ENCODE measurements at regions not wholly inside any gene's neighbourhood (a gene's known extent, or its start where the extent isn't known, plus 50 kb on each side); places are given as distances from the start of the nearest gene placed in this dataset.

GRCh38 chrX:39759526-39760224, 338.1 kb downstream of the BCOR start:
- intact Hi-C loops (cut with DNase I) = loop anchor here (5.0 to 10.0 kb wide), 2 partner anchors 145 to 348 kb away; no protein-coding TSS in a partner anchor
- H3K36me3 ChIP-seq = no peaks in the 10 kb centered on the region
- H3K27ac ChIP-seq = peak overlapping the region; percentile 64 to 83 (median 74)
- no peak overlapping the region for H3K4me3 ChIP-seq
- TF ChIP-seq POLR2A (IDR thresholded peaks at IDR 0.05) (no peak), EP300 (IDR thresholded peaks at IDR 0.05) (no peak), POLR2AphosphoS5 (IDR thresholded peaks at IDR 0.05) (peak in 1 of 4 donors; percentile 9)
- TF ChIP-seq, protein P1, sequence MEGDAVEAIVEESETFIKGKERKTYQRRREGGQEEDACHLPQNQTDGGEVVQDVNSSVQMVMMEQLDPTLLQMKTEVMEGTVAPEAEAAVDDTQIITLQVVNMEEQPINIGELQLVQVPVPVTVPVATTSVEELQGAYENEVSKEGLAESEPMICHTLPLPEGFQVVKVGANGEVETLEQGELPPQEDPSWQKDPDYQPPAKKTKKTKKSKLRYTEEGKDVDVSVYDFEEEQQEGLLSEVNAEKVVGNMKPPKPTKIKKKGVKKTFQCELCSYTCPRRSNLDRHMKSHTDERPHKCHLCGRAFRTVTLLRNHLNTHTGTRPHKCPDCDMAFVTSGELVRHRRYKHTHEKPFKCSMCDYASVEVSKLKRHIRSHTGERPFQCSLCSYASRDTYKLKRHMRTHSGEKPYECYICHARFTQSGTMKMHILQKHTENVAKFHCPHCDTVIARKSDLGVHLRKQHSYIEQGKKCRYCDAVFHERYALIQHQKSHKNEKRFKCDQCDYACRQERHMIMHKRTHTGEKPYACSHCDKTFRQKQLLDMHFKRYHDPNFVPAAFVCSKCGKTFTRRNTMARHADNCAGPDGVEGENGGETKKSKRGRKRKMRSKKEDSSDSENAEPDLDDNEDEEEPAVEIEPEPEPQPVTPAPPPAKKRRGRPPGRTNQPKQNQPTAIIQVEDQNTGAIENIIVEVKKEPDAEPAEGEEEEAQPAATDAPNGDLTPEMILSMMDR (IDR thresholded peaks at IDR 0.05) = no peak
- peaks cover 0 to 59% (median 38%) of the 10 kb centered on the region in 4 donors for H3K4me1 ChIP-seq
- WGBS, 2 donors = 24 to 57% methylated on average over 15 of the region's 15 CpGs
- no peaks in the 10 kb centered on the region for H3K27me3 ChIP-seq
- peak; percentile 69 for DNase-seq
- H3K9me3 ChIP-seq = no peaks in the 10 kb centered on the region

DNA sequence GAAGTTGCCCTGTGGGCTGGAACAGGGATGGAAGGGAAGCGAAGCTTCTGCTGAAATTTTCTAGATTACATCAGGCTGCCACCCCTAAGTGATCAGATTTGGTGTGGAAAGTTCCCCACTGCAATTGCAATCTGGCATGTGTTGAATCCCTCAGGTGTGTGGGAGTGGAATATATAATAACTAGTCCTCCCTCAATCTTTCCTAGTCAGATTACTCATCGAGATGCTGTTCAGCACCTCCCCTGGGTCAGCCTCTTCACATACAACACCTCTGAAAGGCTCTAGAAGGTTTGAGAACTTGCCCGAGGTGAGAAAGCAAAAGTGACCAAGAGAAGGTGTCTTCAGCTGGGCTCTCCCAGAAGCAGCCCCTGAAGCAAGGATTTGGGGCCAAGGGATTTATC, 336.8 kb downstream of the BCOR start:
- H3K27ac ChIP-seq = peak overlapping the region in 2 of 4 donors; percentile 14 to 83
- H3K4me1 ChIP-seq = peaks cover 0 to 49% (median 31%) of the 10 kb centered on the region in 4 donors
- DNase-seq = no peak
- intact Hi-C loops (cut with DNase I) = loop anchor here (10.0 kb wide), 1 partner anchor 144 kb away; no protein-coding TSS in a partner anchor
- TF ChIP-seq POLR2AphosphoS5 (IDR thresholded peaks at IDR 0.05) (no peak), POLR2A (IDR thresholded peaks at IDR 0.05) (no peak)
- H3K27me3 ChIP-seq = no peaks in the 10 kb centered on the region
- no peaks in the 10 kb centered on the region for H3K9me3 ChIP-seq
- H3K4me3 ChIP-seq = no peak overlapping the region
- no peaks in the 10 kb centered on the region for H3K36me3 ChIP-seq
- 81 to 83% methylated on average over 3 of the region's 3 CpGs for WGBS, 2 donors

DNA sequence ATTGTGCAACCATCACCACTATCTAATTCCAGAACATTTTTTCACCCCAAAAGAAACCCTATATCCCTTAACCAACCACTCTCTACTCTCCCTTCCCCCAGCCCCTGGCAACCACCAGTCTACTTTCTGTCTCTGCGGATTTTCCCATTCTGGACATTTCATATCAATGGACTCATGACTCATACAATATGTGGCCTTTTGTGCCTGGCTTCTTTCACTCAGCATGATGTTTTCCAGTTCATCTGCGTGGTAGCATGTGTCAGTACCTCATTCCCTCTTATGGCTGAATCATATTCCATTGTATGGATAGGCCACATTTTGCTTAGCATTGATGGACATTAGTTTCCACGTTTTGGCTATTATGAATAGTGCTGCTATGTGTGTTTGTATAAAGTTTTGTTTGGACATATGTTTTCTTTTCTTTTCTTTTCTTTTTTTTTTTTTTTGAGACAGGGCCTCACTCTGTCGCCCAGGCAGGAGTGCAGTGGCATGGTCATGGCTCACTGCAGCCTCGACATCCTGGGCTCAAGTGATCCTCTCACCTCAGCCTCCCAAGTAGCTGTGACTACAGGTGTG, 335.4 kb downstream of the BCOR start:
- no peak for DNase-seq
- WGBS, 2 donors = 89 to 92% methylated on average over 5 of the region's 5 CpGs
- intact Hi-C loops (cut with DNase I) = loop anchor here (10.0 kb wide), 1 partner anchor 142 kb away; no protein-coding TSS in a partner anchor
- H3K27me3 ChIP-seq = no peaks in the 10 kb centered on the region
- no peaks in the 10 kb centered on the region for H3K9me3 ChIP-seq
- peak overlapping the region in 1 of 4 donors; percentile 31 for H3K27ac ChIP-seq
- peaks cover 0 to 44% (median 29%) of the 10 kb centered on the region in 4 donors for H3K4me1 ChIP-seq
- H3K4me3 ChIP-seq = no peak overlapping the region
- no peak for TF ChIP-seq POLR2A (IDR thresholded peaks at IDR 0.05)
- TF ChIP-seq POLR2AphosphoS5 (IDR thresholded peaks at IDR 0.05) = peak; percentile 25 to 89 (median 84)
- TF ChIP-seq EP300 (IDR thresholded peaks at IDR 0.05) = peak in 3 of 4 donors; percentile 26 to 50 (median 43)
- TF ChIP-seq, protein P1 (IDR thresholded peaks at IDR 0.05) = no peak
- no peaks in the 10 kb centered on the region for H3K36me3 ChIP-seq

DNA sequence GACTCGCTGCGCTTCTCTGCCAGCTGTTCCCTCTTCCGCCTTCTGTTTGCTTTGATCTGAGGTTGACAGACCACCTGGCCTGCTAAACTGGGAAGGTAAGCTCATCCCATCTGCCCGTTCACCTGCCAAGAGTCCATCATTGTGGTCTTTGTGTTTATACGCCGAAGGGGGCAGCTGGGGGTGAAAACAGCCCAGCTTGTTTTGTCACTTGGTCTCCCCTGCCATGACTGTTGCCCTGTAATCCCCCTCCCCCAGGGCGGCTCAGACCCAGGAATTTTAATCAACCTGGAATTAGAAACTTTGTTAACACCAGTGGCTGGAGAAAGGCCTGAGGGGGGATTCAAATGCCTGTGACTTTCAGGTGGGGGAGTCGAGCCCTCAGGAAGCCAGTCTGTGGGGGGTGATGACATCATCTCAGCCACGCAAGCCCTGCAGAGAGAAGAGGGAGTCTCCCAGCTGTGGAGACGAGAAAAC, 333.3 kb downstream of the BCOR start:
- Histone ChIP-seq H3K4me1 (peaks cover 0 to 26% (median 20%) of the 10 kb centered on the region in 4 donors), H3K4me3 (no peak overlapping the region), H3K36me3 (no peaks in the 10 kb centered on the region), H3K27ac (no peak overlapping the region), H3K9me3 (no peaks in the 10 kb centered on the region), H3K27me3 (no peaks in the 10 kb centered on the region)
- intact Hi-C loops (cut with DNase I) = loop anchor here (10.0 kb wide), 1 partner anchor 140 kb away; no protein-coding TSS in a partner anchor
- 89 to 94% methylated on average over 10 of the region's 10 CpGs for WGBS, 2 donors
- DNase-seq = peak; percentile 22
- TF ChIP-seq POLR2AphosphoS5 (IDR thresholded peaks at IDR 0.05) = no peak
- TF ChIP-seq, protein P1 (IDR thresholded peaks at IDR 0.05) = no peak
- no peak for TF ChIP-seq EP300 (IDR thresholded peaks at IDR 0.05)
- no peak for TF ChIP-seq POLR2A (IDR thresholded peaks at IDR 0.05)

DNA sequence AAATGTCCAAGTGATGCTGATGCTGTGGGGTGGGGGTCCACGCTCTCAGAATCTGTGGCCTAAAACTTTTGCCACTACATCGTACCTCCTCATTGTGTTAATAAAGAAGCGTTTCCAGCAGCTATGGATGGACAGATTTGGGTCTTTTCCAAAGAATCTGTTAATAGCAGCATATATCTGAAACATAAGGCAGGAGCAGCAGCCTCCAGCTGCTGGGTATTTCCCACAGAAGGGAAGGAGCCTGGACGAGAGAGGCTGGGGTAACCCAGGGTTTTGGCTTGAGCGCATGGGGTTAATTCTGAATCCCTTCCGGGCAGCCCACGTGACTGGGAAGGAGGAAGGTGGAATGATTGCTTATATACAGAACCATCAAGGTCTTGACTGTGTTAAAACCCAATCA, 332.4 kb downstream of the BCOR start:
- intact Hi-C loops (cut with DNase I) = loop anchor here (10.0 kb wide), 1 partner anchor 139 kb away; no protein-coding TSS in a partner anchor
- no peaks in the 10 kb centered on the region for H3K36me3 ChIP-seq
- no peaks in the 10 kb centered on the region for H3K27me3 ChIP-seq
- no peak for DNase-seq
- H3K4me3 ChIP-seq = no peak overlapping the region
- 76 to 79% methylated on average over 7 of the region's 7 CpGs for WGBS, 2 donors
- H3K4me1 ChIP-seq = peaks cover 0 to 19% (median 12%) of the 10 kb centered on the region in 4 donors
- no peak overlapping the region for H3K27ac ChIP-seq
- TF ChIP-seq, protein P1 (IDR thresholded peaks at IDR 0.05) = no peak
- no peak for TF ChIP-seq EP300 (IDR thresholded peaks at IDR 0.05)
- no peak for TF ChIP-seq POLR2AphosphoS5 (IDR thresholded peaks at IDR 0.05)
- TF ChIP-seq POLR2A (IDR thresholded peaks at IDR 0.05) = no peak
- H3K9me3 ChIP-seq = no peaks in the 10 kb centered on the region
